HAP-1 (cell line): ENCODE measurements at regions not wholly inside any gene's neighbourhood (a gene's known extent, or its start where the extent isn't known, plus 50 kb on each side); places are given as distances from the start of the nearest gene placed in this dataset.

Experiments
- DNase-seq, 2 experiments: peaks; one replicate each; pipeline ENCODE4 v3.0.0-alpha.2; 2016 to 2020; ENCODE audit warnings: low spot score in 2 of 2
- H3K27me3 ChIP-seq: fragments of 250-450 bp; sonication (Bioruptor Pico); 2 replicates; pipeline ENCODE4 v1.5.1; 2020; ENCODE audit warnings: low read depth, mild to moderate bottlenecking, moderate library complexity
- H3K36me3 ChIP-seq: fragments of 250-450 bp; sonication (Bioruptor Pico); replicated peaks from 2 replicates; pipeline ENCODE4 v1.5.1; 2020; ENCODE audit warnings: mild to moderate bottlenecking
- H3K4me1 ChIP-seq: fragments of 250-450 bp; sonication (Bioruptor Pico); 2 replicates; pipeline ENCODE4 v1.5.1; 2020; ENCODE audit warnings: mild to moderate bottlenecking
- H3K4me3 ChIP-seq: fragments of 250-450 bp; sonication (Bioruptor Pico); 2 replicates; pipeline ENCODE4 v1.5.1; 2020; ENCODE audit warnings: mild to moderate bottlenecking, moderate library complexity
- H3K9me3 ChIP-seq: fragments of 250-450 bp; sonication (Bioruptor Pico); 2 replicates; pipeline ENCODE4 v1.5.1; 2020; ENCODE audit warnings: mild to moderate bottlenecking, moderate library complexity
- in situ Hi-C: fragments of 300-500 bp; cut with MboI; formaldehyde crosslinking; loops from 3 replicates; pipeline ENCODE4 v1.14.3; 2020; ENCODE audit warnings: low sequenced_read_pairs, inconsistent platforms, mixed read lengths

DNA sequence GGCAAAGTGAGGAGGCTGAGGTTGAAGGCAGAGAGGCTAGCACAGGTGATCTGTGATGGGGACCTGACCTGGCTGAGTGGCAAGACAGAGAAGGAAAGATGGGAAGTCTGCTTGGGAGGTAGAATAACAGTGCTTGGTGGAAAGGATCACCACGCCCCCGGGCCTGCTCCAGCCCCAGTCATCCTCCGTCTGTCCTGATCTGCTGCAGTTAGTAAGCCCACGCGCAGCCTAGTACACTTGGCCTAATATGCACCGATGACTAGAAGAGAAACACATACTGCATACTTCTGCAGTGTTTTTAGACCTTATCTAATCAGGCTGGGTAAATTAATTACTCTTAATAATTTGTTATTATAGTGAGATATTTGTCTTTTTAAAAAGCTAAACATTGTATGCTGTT lies 103.7 kb upstream of the KLF3 start:
- in situ Hi-C loops, result no loop called here
- no peak for DNase-seq

GRCh38 chr4:38560768-38561558 lies 103.0 kb upstream of the KLF3 start:
- Histone ChIP-seq H3K4me1 (no peaks in the 10 kb centered on the region), H3K9me3 (no peaks in the 10 kb centered on the region), H3K36me3 (no peaks in the 10 kb centered on the region), H3K4me3 (no peak overlapping the region), H3K27me3 (no peaks in the 10 kb centered on the region)
- no peak for DNase-seq
- in situ Hi-C loops, result no loop called here

More for the DNA sequence above, 103.7 kb upstream of the KLF3 start:
- no peak overlapping the region for H3K4me3 ChIP-seq
- no peaks in the 10 kb centered on the region for H3K36me3 ChIP-seq
- no peaks in the 10 kb centered on the region for H3K27me3 ChIP-seq
- H3K9me3 ChIP-seq, result no peaks in the 10 kb centered on the region
- H3K4me1 ChIP-seq, result no peaks in the 10 kb centered on the region

DNA sequence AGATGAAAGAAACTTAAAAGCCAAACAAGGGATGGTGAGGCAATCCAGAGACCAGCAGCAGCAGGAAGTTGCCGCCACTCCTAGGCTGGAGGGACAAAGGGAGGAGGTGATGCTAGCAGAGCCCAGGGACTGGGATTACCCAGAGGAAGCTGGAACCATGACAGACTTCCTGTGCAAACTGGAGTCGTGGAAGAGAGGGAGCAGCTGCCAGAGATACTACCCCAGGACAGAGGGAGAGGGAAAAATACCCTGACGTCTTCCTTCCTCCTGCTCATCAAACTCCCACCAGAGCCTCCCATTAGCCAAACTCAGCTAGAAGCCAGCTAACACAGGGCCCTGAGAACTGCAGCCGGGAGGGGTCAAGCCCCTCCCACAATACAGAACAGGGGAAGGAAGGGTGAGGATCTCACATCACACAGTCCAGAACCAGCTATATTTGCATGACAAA lies 101.2 kb upstream of the KLF3 start:
- no peak overlapping the region for H3K4me3 ChIP-seq
- no peak for DNase-seq
- in situ Hi-C loops, result no loop called here

GRCh38 chr4:38563707-38564495 lies 100.1 kb upstream of the KLF3 start:
- Histone ChIP-seq H3K9me3 (no peaks in the 10 kb centered on the region), H3K4me3 (no peak overlapping the region), H3K27me3 (no peaks in the 10 kb centered on the region), H3K4me1 (no peaks in the 10 kb centered on the region), H3K36me3 (no peaks in the 10 kb centered on the region)
- no peak for DNase-seq
- in situ Hi-C loops, result no loop called here

More for the DNA sequence above, 101.2 kb upstream of the KLF3 start:
- no peaks in the 10 kb centered on the region for H3K27me3 ChIP-seq
- no peaks in the 10 kb centered on the region for H3K9me3 ChIP-seq
- H3K4me1 ChIP-seq, result no peaks in the 10 kb centered on the region
- no peaks in the 10 kb centered on the region for H3K36me3 ChIP-seq

GRCh38 chr4:38565271-38566199 lies 98.5 kb upstream of the KLF3 start:
- H3K9me3 ChIP-seq, result no peaks in the 10 kb centered on the region
- no peaks in the 10 kb centered on the region for H3K36me3 ChIP-seq
- in situ Hi-C loops, result no loop called here
- no peak overlapping the region for H3K4me3 ChIP-seq
- H3K4me1 ChIP-seq, result no peaks in the 10 kb centered on the region
- H3K27me3 ChIP-seq, result no peaks in the 10 kb centered on the region
- no peak for DNase-seq

DNA sequence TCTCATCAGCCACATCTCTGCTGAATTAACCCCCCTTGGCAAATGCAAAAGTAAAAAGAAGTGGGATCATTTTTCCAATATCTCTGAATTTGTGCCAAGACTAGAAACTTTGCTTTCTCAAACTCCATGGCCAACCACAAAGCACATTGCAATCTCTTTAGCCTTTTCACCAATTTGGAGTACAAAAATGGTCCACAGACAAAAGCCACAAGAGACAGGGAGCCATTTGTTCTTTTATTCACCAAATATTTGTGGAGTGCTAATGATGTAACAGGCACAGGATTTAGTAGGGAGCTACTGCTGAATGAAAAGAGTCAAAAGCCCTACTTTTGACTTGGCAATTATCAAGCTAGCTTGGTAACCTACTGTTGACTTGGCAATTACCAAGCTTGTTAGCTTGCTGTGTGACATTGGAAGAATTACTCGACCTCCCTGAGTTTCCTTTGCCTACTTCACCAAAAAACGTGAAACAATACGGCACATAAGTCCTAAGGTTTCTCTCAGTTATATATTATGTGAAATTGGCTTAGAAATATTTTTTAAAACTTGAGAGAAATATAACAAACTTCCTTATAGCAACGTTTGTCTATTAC lies 97.1 kb upstream of the KLF3 start:
- no peaks in the 10 kb centered on the region for H3K27me3 ChIP-seq
- no peaks in the 10 kb centered on the region for H3K9me3 ChIP-seq
- no peak for DNase-seq
- no peaks in the 10 kb centered on the region for H3K4me1 ChIP-seq
- no peaks in the 10 kb centered on the region for H3K36me3 ChIP-seq
- no peak overlapping the region for H3K4me3 ChIP-seq
- in situ Hi-C loops, result no loop called here

DNA sequence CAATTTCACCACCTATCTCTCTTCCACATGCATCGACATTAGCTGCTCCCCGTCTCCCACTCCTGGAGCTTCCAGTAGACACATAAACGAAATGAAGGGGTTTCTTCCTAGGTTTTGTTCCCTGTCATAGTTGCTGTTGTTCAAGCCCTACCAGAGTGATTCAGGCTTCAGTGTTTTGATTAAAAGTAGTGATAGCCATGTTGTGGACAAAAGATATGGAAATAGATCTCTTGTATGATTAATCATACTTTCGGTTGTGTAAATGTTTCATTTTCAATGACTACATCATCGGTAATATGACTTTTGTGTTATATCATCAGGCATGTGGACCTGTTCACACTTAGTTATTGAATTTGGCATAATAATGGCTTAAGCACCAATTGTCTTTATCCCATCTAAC lies 96.5 kb upstream of the KLF3 start:
- H3K27me3 ChIP-seq, result no peaks in the 10 kb centered on the region
- DNase-seq, result no peak
- no peaks in the 10 kb centered on the region for H3K4me1 ChIP-seq
- H3K4me3 ChIP-seq, result no peak overlapping the region
- no peaks in the 10 kb centered on the region for H3K9me3 ChIP-seq
- in situ Hi-C loops, result no loop called here
- no peaks in the 10 kb centered on the region for H3K36me3 ChIP-seq

- no peaks in the 10 kb centered on the region for H3K27me3 ChIP-seq
- H3K4me3 ChIP-seq, result no peak overlapping the region
- H3K36me3 ChIP-seq, result no peaks in the 10 kb centered on the region
- no peaks in the 10 kb centered on the region for H3K4me1 ChIP-seq
- DNase-seq, result no peak
- H3K9me3 ChIP-seq, result no peaks in the 10 kb centered on the region
- in situ Hi-C loops, result no loop called here
Observed at GRCh38 chr4:38568768-38569167, 95.2 kb upstream of the KLF3 start.

- DNase-seq, result no peak
- Histone ChIP-seq H3K4me3 (no peak overlapping the region), H3K36me3 (no peaks in the 10 kb centered on the region), H3K4me1 (no peaks in the 10 kb centered on the region), H3K27me3 (no peaks in the 10 kb centered on the region), H3K9me3 (no peaks in the 10 kb centered on the region)
- in situ Hi-C loops, result no loop called here
Observed at GRCh38 chr4:38570647-38571276, 93.2 kb upstream of the KLF3 start.

DNA sequence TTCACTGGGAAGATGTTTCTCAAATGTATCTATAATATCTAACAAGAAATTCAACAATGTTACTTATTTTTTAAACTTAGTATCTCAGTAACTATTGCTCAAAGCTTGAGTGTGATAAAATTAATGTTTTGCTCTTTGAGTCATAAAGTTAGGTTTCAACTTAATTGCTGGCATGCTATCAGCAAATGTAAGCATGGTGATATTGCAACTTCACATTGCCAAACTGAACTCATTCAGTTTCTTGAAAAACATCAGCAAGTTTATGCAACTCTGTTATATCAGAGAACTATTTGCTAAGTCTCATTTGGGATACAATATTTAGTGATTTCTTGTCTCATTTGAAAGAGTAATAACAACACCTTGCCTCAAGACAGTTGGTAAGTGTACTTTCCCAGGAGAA lies 91.2 kb upstream of the KLF3 start:
- Histone ChIP-seq H3K4me3 (no peak overlapping the region), H3K27me3 (no peaks in the 10 kb centered on the region), H3K36me3 (no peaks in the 10 kb centered on the region), H3K4me1 (no peaks in the 10 kb centered on the region), H3K9me3 (no peaks in the 10 kb centered on the region)
- in situ Hi-C loops, result no loop called here
- no peak for DNase-seq

DNA sequence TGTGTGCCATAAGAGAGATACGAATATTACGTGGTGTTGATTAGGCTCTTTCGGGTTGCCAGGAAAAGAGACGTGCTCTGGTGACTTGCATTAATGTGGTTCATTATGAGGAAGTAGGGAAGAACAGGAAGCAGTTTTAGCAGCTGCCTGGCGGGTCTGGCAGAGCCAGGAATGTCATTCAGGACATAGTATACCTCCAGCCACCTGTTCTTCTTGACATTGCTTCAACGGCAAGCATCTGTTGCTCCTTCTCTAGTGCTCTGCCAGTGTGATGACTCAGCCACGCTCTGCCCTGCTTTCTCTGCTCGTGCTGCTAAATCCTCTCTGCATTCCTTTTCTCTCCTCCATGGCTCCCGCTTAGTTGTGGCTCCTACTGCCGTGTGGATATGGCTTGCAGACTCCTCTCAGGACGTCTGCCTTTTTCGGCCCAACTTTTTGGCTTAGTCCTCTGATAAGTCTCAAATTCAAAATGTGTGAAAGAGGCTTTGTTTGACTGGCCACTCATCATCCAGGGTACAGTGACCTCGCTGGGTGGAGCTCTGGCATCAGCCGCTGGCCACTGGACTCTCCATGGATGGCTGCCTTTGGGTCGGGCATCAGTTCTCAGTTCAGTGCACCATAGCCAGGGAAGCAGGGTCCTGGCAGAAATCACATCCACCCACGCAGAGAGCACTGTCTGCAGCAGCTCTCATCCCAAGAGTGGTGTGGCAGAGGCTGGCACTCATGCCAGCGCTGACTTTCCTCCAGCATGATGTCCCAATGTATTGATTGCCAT lies 89.3 kb upstream of the KLF3 start:
- in situ Hi-C loops, result no loop called here
- H3K36me3 ChIP-seq, result no peaks in the 10 kb centered on the region
- DNase-seq, result no peak
- H3K27me3 ChIP-seq, result no peaks in the 10 kb centered on the region
- no peak overlapping the region for H3K4me3 ChIP-seq
- no peaks in the 10 kb centered on the region for H3K9me3 ChIP-seq
- no peaks in the 10 kb centered on the region for H3K4me1 ChIP-seq

GRCh38 chr4:38576767-38577166 lies 87.2 kb upstream of the KLF3 start:
- Histone ChIP-seq H3K4me3 (no peak overlapping the region), H3K27me3 (no peaks in the 10 kb centered on the region), H3K36me3 (no peaks in the 10 kb centered on the region), H3K4me1 (no peaks in the 10 kb centered on the region), H3K9me3 (no peaks in the 10 kb centered on the region)
- in situ Hi-C loops, result no loop called here
- DNase-seq, result no peak
